H1 (cell line): ENCODE measurements at regions not wholly inside any gene's neighbourhood (a gene's known extent, or its start where the extent isn't known, plus 50 kb on each side); places are given as distances from the start of the nearest gene placed in this dataset.

ENCODE experiments used
- CEBPB ChIP-seq: IDR thresholded peaks from 2 replicates; pipeline ENCODE4 v1.6.1; 2012; ENCODE audit warnings: low read depth, low read length
- CHD2 ChIP-seq: IDR thresholded peaks from 2 replicates; pipeline ENCODE4 v1.6.1; 2012; ENCODE audit warnings: low read length, improper control_type of control experiment
- CTCF ChIP-seq, 3 experiments: IDR thresholded peaks; 1 replicate in 2 of 3; 2 replicates in 1 of 3; pipeline versions ENCODE4 v1.5.1 to v1.6.1; 2011; ENCODE audit warnings: low read length in 3 of 3, mild to moderate bottlenecking in 3 of 3, inconsistent platforms in 2 of 3, low read depth in 1 of 3, moderate library complexity in 1 of 3; ENCODE audit not compliant: insufficient read depth in 1 of 3; ENCODE audit errors: control extremely low read depth in 1 of 3
- GTF2F1 ChIP-seq: IDR thresholded peaks from 2 replicates; pipeline ENCODE4 v1.6.1; 2012; ENCODE audit warnings: low read depth, low read length, improper control_type of control experiment, borderline replicate concordance
- POLR2A ChIP-seq, 2 experiments: IDR thresholded peaks; 1 replicate in 1 of 2; 2 replicates in 1 of 2; pipeline ENCODE4 v1.6.1; 2011; ENCODE audit warnings: low read depth in 2 of 2, low read length in 2 of 2, mild to moderate bottlenecking in 2 of 2; ENCODE audit errors: control extremely low read depth in 1 of 2
- POLR2AphosphoS5 ChIP-seq: IDR thresholded peaks from 2 replicates; pipeline ENCODE4 v1.6.1; 2011; ENCODE audit warnings: low read depth, low read length
- RFX5 ChIP-seq: IDR thresholded peaks from 2 replicates; pipeline ENCODE4 v1.6.1; 2011; ENCODE audit warnings: low read depth, low read length, improper control_type of control experiment, borderline replicate concordance
- SIN3A ChIP-seq, 2 experiments: IDR thresholded peaks in 1 of 2; conservative IDR thresholded peaks in 1 of 2; 2 replicates each; pipeline ENCODE4 v1.6.1; 2011 to 2012; ENCODE audit warnings: low read length in 2 of 2, improper control_type of control experiment in 1 of 2, low read depth in 1 of 2, mild to moderate bottlenecking in 1 of 2
- SIX5 ChIP-seq: IDR thresholded peaks from 2 replicates; pipeline ENCODE4 v1.6.1; 2011; ENCODE audit warnings: mild to moderate bottlenecking, low read depth, low read length
- SRF ChIP-seq: IDR thresholded peaks from 2 replicates; pipeline ENCODE4 v1.6.1; 2011; ENCODE audit warnings: mild to moderate bottlenecking, low read depth, low read length, moderate library complexity
- TEAD4 ChIP-seq: IDR thresholded peaks from 2 replicates; pipeline ENCODE4 v1.6.1; 2012; ENCODE audit warnings: low read depth, low read length, inconsistent platforms, mixed read lengths

DNA sequence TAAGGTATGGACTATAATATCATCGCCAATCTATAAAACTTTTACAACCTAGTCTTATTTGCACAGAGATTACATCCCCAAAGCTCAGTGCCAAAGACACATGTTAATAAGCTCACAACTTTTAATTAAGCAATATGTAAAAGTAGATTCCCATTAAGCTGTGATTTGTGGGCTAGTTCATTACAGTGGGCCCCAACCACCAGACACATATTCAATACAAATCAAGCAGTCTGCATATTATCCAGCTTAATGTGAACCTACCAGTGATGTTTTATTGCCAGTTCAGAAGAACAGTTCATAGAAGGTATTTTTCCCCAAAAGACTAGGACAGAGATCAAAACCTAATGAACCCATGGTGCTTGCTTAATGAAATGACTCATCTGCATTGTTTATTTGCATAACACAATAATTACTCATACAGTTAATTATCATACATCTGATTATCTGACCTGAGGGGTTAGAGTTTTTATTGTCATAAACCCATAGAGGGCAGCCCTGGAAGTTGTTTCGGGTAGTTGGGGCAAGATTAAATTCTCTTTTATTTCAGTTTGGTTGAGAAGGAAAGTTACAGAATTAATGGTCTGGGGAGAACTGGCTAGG, 831.0 kb downstream of the TFAP2A start:
- TF ChIP-seq SIN3A (conservative IDR thresholded peaks at IDR 0.05 in 1 of 2, IDR thresholded peaks at IDR 0.05 in 1 of 2; ENCODE audit: low read depth in 1 of 2, low read length in 2 of 2) (no peak), CTCF (IDR thresholded peaks at IDR 0.05; ENCODE audit: control extremely low read depth in 1 of 3, insufficient read depth in 1 of 3, low read depth in 1 of 3, low read length in 3 of 3) (no peak), CHD2 (no peak), TEAD4 (no peak), POLR2A (IDR thresholded peaks at IDR 0.05; ENCODE audit: control extremely low read depth in 1 of 2, low read depth in 2 of 2, low read length in 2 of 2) (no peak), POLR2AphosphoS5 (no peak), GTF2F1 (no peak), SRF (no peak), SIX5 (no peak), CEBPB (no peak), RFX5 (no peak)
